Amniotic epithelial cell (primary cell): ENCODE measurements at regions not wholly inside any gene's neighbourhood (a gene's known extent, or its start where the extent isn't known, plus 50 kb on each side); places are given as distances from the start of the nearest gene placed in this dataset.
A peak's percentile ranks its signal among the peaks of the same experiment; 100 is the strongest.
"Not testable (repeated sequence)": the region's sequence is repeated elsewhere in the genome, so short reads cannot be mapped to it uniquely, and the experiment has no call there.

Source experiments
- DNase-seq: peaks from one replicate; pipeline ENCODE4 v3.0.0-alpha.2; 2010; ENCODE audit warnings: low read depth

- DNase-seq = peak; percentile 82
Observed at GRCh38 chr9:129412814-129413536, 207.9 kb downstream of the C9orf50 start.

GRCh38 chr9:129412176-129412813, 208.6 kb downstream of the C9orf50 start:
- not testable (repeated sequence) for DNase-seq

GRCh38 chr9:129411501-129412175, 209.3 kb downstream of the C9orf50 start:
- no peak for DNase-seq

GRCh38 chr9:129410226-129410625, 210.7 kb downstream of the C9orf50 start:
- DNase-seq = no peak

- no peak for DNase-seq
Observed at GRCh38 chr9:129408535-129409215, 212.2 kb downstream of the C9orf50 start.

GRCh38 chr9:129407905-129408452, 212.9 kb downstream of the C9orf50 start:
- no peak for DNase-seq

- DNase-seq = no peak
Observed at GRCh38 chr9:129406278-129407225, 214.3 kb downstream of the C9orf50 start.

GRCh38 chr9:129405827-129406213, 215.1 kb downstream of the C9orf50 start:
- DNase-seq = no peak

GRCh38 chr9:129405089-129405826, 215.6 kb downstream of the C9orf50 start:
- DNase-seq = peak; percentile 87

GRCh38 chr9:129404621-129405020, 216.3 kb downstream of the C9orf50 start:
- no peak for DNase-seq

- no peak for DNase-seq
Observed at GRCh38 chr9:129403779-129404620, 216.9 kb downstream of the C9orf50 start.

GRCh38 chr9:129402931-129403778, 217.7 kb downstream of the C9orf50 start:
- no peak for DNase-seq

- DNase-seq = no peak
Observed at GRCh38 chr9:129402371-129402739, 218.5 kb downstream of the C9orf50 start.

GRCh38 chr9:129401623-129402370, 219.1 kb downstream of the C9orf50 start:
- peak; percentile 69 for DNase-seq

- no peak for DNase-seq
Observed at GRCh38 chr9:129400971-129401622, 219.8 kb downstream of the C9orf50 start.

GRCh38 chr9:129400001-129400970, 220.6 kb downstream of the C9orf50 start:
- no peak for DNase-seq
